ENCODE measurements at regions not wholly inside any gene's neighbourhood (a gene's known extent, or its start where the extent isn't known, plus 50 kb on each side); places are given as distances from the start of the nearest gene placed in this dataset.

DNA sequence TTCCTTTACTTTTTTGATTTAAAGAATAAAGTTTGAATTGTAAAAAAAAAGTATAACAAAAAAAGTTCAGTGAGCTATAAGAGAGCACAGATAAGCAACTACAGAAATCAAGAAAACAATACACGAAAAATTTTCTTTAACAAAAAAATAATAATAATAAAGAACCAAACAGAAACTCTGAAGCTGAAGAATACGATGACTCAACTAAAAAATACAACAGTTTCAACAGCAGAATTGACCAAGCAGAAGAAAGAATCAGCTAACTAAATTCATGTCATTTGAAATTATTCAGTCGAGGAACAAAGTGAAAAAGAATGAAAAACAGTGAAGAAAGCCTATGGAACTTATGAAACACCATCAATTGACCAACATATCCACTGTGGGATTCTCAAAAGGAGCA lies 177.7 kb downstream of the NDUFS4 start:
- no peak for TF ChIP-seq CTCF (IDR thresholded peaks at IDR 0.05)
- TF ChIP-seq ZFX (IDR thresholded peaks at IDR 0.05; ENCODE audit: borderline replicate concordance) = no peak

Data from 22Rv1 (cell line).